ENCODE measurements at regions not wholly inside any gene's neighbourhood (a gene's known extent, or its start where the extent isn't known, plus 50 kb on each side); places are given as distances from the start of the nearest gene placed in this dataset.

GRCh38 chr1:81463936-81464837, 336.5 kb upstream of the ADGRL2 start:
- TF ChIP-seq EZH2 (IDR thresholded peaks at IDR 0.05; ENCODE audit: insufficient read depth, poor library complexity, severe bottlenecking) = no peak
- TF ChIP-seq EZH2phosphoT487 (IDR thresholded peaks at IDR 0.05; ENCODE audit: insufficient read depth, low read depth) = no peak

Data from GM23248 (cell line).